ENCODE measurements at regions not wholly inside any gene's neighbourhood (a gene's known extent, or its start where the extent isn't known, plus 50 kb on each side); places are given as distances from the start of the nearest gene placed in this dataset.
"Not testable (repeated sequence)": the region's sequence is repeated elsewhere in the genome, so short reads cannot be mapped to it uniquely, and the experiment has no call there.

- peak; percentile 10 for DNase-seq (ENCODE audit: low read depth)
Measured at GRCh38 chr2:113551637-113552318, 53.3 kb downstream of the FOXD4L1 start.

GRCh38 chr2:113559820-113560219 lies 61.4 kb downstream of the FOXD4L1 start:
- DNase-seq (ENCODE audit: low read depth), result not testable (repeated sequence)

- DNase-seq (ENCODE audit: low read depth), result not testable (repeated sequence)
Measured at GRCh38 chr2:113562662-113563061, 64.2 kb downstream of the FOXD4L1 start.

GRCh38 chr2:113566674-113567480 lies 60.2 kb upstream of the RABL2A start:
- DNase-seq (ENCODE audit: low read depth), result not testable (repeated sequence)

- not testable (repeated sequence) for DNase-seq (ENCODE audit: low read depth)
Measured at GRCh38 chr2:113567481-113567849, 59.6 kb upstream of the RABL2A start.

GRCh38 chr2:113568231-113568630 lies 58.8 kb upstream of the RABL2A start:
- DNase-seq (ENCODE audit: low read depth), result not testable (repeated sequence)

GRCh38 chr2:113570082-113570481 lies 57.0 kb upstream of the RABL2A start:
- DNase-seq (ENCODE audit: low read depth), result not testable (repeated sequence)

GRCh38 chr2:113570509-113571009 lies 56.5 kb upstream of the RABL2A start:
- DNase-seq (ENCODE audit: low read depth), result not testable (repeated sequence)

GRCh38 chr2:113571482-113572068 lies 55.5 kb upstream of the RABL2A start:
- not testable (repeated sequence) for DNase-seq (ENCODE audit: low read depth)

- not testable (repeated sequence) for DNase-seq (ENCODE audit: low read depth)
Measured at GRCh38 chr2:113575721-113576120, 51.3 kb upstream of the RABL2A start.

- not testable (repeated sequence) for DNase-seq (ENCODE audit: low read depth)
Measured at GRCh38 chr2:113576353-113576752, 50.7 kb upstream of the RABL2A start.

All from RPMI7951 (cell line).